Transverse colon (tissue), 4 donors: ENCODE measurements at regions not wholly inside any gene's neighbourhood (a gene's known extent, or its start where the extent isn't known, plus 50 kb on each side); places are given as distances from the start of the nearest gene placed in this dataset.
"Not testable (repeated sequence)": the region's sequence is repeated elsewhere in the genome, so short reads cannot be mapped to it uniquely, and the experiment has no call there.

Experiments used
- DNase-seq: peaks from one replicate; pipeline ENCODE4 v3.0.0-alpha.2; 2019
- H3K27ac ChIP-seq, 4 donors: fragments of 200-600 bp; sonication (generic); 2 replicates each; pipeline ENCODE4 v1.5.1; 2016 to 2018; ENCODE audit warnings: inconsistent platforms in 4 of 4
- H3K27me3 ChIP-seq: fragments of 200-600 bp; sonication (generic); 2 replicates; pipeline ENCODE4 v1.5.1; 2017; ENCODE audit warnings: inconsistent platforms
- H3K36me3 ChIP-seq, 4 donors: fragments of 200-600 bp; sonication (generic); 2 replicates each; pipeline ENCODE4 v1.5.1; 2017 to 2019; ENCODE audit warnings: inconsistent platforms in 4 of 4
- H3K4me1 ChIP-seq, 4 donors: fragments of 200-600 bp; sonication (generic); 2 replicates each; pipeline ENCODE4 v1.5.1; 2017 to 2020; ENCODE audit warnings: inconsistent platforms in 4 of 4
- H3K4me3 ChIP-seq, 4 donors: fragments of 200-600 bp; sonication (generic); 1 replicate in 1 of 4; 2 replicates in 3 of 4; pipeline versions ENCODE4 v1.5.1 to v1.6.1; 2017 to 2019; ENCODE audit warnings: inconsistent platforms in 4 of 4
- H3K9me3 ChIP-seq, 2 donors: fragments of 200-600 bp; sonication (generic); 2 replicates each; pipeline ENCODE4 v1.5.1; 2017 to 2019; ENCODE audit warnings: inconsistent platforms in 2 of 2
- EP300 ChIP-seq: sonication (generic); formaldehyde crosslinking; IDR thresholded peaks from one replicate; pipeline ENCODE4 v1.6.1; 2017; ENCODE audit warnings: antibody characterized with exemption, low read depth
- POLR2A ChIP-seq: fragments of 450-650 bp; IDR thresholded peaks from one replicate; pipeline ENCODE4 v1.6.1; 2016; ENCODE audit warnings: antibody characterized with exemption, mild to moderate bottlenecking, moderate library complexity
- POLR2AphosphoS5 ChIP-seq, 3 donors: sonication (generic); formaldehyde crosslinking; IDR thresholded peaks; one replicate each; pipeline ENCODE4 v1.6.1; 2016; ENCODE audit warnings: antibody characterized with exemption in 3 of 3
- WGBS, 2 donors: methylation state at CpG; one replicate each; pipeline ENCODE4 v1.1.5; 2018; ENCODE audit warnings: low coverage in 1 of 2; 5-methylcytosine and 5-hydroxymethylcytosine counted together
- in situ Hi-C, 4 donors: fragments of 200-750 bp; cut with MboI; loops; one replicate each; pipeline versions ENCODE4 v1.15.0 to v1.15.1; 2017; ENCODE audit warnings: low sequenced_read_pairs in 3 of 4, low pct_ligation_motif_present in 1 of 4, low pct_unique_long_range_greater_than_20kb in 1 of 4
- intact Hi-C: fragments of 100-400 bp; cut with DNase I; formaldehyde crosslinking; loops from one replicate; pipeline ENCODE4 v1.15.1; 2023; ENCODE audit warnings: low total_unique reads
- TF ChIP-seq, protein P1 (sequence below), 5 experiments: fragments of 200-600 bp in 3 of 5; fragments of 450-650 bp in 2 of 5; sonication (generic) in 3 of 5; IDR thresholded peaks; 1 replicate in 2 of 5; 2 replicates in 3 of 5; pipeline ENCODE4 v1.5.1; 2016 to 2017; ENCODE audit warnings: antibody characterized with exemption in 5 of 5, inconsistent platforms in 3 of 5, mild to moderate bottlenecking in 2 of 5, moderate library complexity in 1 of 5

DNA sequence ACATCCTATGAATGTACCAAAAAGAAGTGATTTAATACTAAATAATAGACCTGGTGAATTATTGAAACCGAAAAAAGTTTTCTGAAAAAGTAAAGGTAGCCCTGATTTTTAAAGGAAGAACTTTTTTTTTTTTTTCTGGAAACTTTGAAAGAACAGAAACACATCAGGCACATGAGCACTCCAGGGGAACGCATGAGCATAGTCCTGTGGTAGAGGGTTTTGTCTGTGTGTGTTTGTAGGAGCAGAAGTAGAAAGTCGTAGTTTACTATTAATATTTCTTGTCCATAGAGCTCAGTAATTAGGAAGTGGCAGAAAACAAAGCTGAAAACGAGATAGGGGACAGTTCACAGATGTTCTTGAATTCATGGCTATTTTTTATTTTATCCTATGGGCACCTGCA is 1175.9 kb upstream of the B3GALT2 start:
- 43 to 45% methylated on average over 4 of the region's 4 CpGs for WGBS, 2 donors
- intact Hi-C loops, result no loop called here
- TF ChIP-seq EP300, result no peak
- no peak for TF ChIP-seq POLR2A
- TF ChIP-seq, protein P1, sequence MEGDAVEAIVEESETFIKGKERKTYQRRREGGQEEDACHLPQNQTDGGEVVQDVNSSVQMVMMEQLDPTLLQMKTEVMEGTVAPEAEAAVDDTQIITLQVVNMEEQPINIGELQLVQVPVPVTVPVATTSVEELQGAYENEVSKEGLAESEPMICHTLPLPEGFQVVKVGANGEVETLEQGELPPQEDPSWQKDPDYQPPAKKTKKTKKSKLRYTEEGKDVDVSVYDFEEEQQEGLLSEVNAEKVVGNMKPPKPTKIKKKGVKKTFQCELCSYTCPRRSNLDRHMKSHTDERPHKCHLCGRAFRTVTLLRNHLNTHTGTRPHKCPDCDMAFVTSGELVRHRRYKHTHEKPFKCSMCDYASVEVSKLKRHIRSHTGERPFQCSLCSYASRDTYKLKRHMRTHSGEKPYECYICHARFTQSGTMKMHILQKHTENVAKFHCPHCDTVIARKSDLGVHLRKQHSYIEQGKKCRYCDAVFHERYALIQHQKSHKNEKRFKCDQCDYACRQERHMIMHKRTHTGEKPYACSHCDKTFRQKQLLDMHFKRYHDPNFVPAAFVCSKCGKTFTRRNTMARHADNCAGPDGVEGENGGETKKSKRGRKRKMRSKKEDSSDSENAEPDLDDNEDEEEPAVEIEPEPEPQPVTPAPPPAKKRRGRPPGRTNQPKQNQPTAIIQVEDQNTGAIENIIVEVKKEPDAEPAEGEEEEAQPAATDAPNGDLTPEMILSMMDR (IDR thresholded peaks at IDR 0.05), result no peak
- TF ChIP-seq POLR2AphosphoS5 (IDR thresholded peaks at IDR 0.05), result no peak

DNA sequence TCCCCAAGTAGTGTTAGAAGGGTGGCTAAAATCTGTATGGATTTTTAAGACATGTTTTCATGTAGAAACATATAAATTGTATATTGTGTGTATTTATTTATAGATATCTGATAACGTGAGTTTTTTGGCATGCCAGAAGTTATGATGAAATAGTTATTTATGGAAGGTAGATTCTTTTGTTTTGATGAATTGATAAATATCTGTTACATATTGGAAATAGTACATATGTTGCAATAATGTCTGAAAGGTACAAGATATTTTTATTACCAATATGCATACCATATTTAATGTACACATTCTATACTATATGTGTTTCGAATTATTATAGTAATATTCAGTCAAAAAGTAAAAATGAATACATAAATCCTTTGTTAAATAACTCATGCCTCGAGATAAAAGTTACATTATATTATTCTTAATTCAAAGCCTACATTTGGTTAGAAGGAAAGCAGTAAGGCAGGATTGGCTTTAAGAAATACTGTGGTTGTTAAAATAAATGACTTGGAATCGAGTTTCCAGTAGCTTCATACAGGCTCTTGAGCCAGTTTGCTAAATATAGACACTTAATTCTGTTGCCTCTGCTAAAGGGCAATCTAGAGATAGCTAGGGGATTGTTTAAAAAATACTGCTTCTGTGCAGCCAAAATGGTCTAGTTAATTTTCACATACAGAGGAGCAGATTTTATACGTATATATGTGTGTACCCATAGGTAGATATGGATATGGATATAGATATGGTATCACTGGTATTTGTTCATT is 1175.1 kb upstream of the B3GALT2 start:
- intact Hi-C loops, result no loop called here
- Histone ChIP-seq H3K4me1 (no peaks in the 10 kb centered on the region), H3K36me3 (no peaks in the 10 kb centered on the region), H3K4me3 (no peak overlapping the region), H3K27me3 (no peaks in the 10 kb centered on the region), H3K9me3 (no peaks in the 10 kb centered on the region), H3K27ac (no peak overlapping the region)
- in situ Hi-C loops, result no loop called here
- 46 to 48% methylated on average over 5 of the region's 5 CpGs for WGBS, 2 donors
- TF ChIP-seq, protein P1 (IDR thresholded peaks at IDR 0.05), result no peak
- TF ChIP-seq EP300 (no peak), POLR2A (no peak), POLR2AphosphoS5 (IDR thresholded peaks at IDR 0.05) (no peak)
- no peak for DNase-seq

More for the DNA sequence above, 1175.9 kb upstream of the B3GALT2 start:
- H3K27me3 ChIP-seq, result no peaks in the 10 kb centered on the region
- in situ Hi-C loops, result no loop called here
- H3K4me1 ChIP-seq, result no peaks in the 10 kb centered on the region
- no peak for DNase-seq
- no peaks in the 10 kb centered on the region for H3K36me3 ChIP-seq
- H3K9me3 ChIP-seq, result no peaks in the 10 kb centered on the region
- H3K4me3 ChIP-seq, result no peak overlapping the region
- no peak overlapping the region for H3K27ac ChIP-seq

DNA sequence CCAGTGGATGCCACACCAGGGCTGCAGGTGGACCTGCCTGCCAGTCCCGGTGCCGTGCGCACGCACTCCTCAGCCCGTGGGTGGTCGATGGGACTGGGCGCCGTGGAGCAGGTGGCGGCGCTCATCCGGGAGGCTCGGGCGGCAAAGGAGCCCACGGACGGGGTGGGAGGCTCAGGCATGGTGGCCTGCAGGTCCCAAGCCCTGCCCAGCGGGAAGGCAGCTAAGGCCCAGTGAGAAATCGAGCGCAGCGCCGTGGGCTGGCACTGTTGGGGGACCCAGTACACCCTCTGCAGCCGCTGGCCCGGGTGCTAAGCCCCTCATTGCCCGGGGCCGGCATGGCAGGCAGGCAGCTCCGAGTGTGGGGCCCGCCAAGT is 1171.8 kb upstream of the B3GALT2 start:
- TF ChIP-seq POLR2AphosphoS5 (IDR thresholded peaks at IDR 0.05) (no peak), EP300 (no peak), POLR2A (no peak)
- TF ChIP-seq, protein P1 (IDR thresholded peaks at IDR 0.05), result no peak
- in situ Hi-C loops, result no loop called here
- Histone ChIP-seq H3K4me1 (no peaks in the 10 kb centered on the region), H3K9me3 (no peaks in the 10 kb centered on the region), H3K27me3 (no peaks in the 10 kb centered on the region), H3K36me3 (no peaks in the 10 kb centered on the region), H3K4me3 (no peak overlapping the region), H3K27ac (no peak overlapping the region)
- intact Hi-C loops, result no loop called here
- 96 to 100% methylated on average over 2 to 25 of the region's 26 CpGs for WGBS, 2 donors
- DNase-seq, result no peak

DNA sequence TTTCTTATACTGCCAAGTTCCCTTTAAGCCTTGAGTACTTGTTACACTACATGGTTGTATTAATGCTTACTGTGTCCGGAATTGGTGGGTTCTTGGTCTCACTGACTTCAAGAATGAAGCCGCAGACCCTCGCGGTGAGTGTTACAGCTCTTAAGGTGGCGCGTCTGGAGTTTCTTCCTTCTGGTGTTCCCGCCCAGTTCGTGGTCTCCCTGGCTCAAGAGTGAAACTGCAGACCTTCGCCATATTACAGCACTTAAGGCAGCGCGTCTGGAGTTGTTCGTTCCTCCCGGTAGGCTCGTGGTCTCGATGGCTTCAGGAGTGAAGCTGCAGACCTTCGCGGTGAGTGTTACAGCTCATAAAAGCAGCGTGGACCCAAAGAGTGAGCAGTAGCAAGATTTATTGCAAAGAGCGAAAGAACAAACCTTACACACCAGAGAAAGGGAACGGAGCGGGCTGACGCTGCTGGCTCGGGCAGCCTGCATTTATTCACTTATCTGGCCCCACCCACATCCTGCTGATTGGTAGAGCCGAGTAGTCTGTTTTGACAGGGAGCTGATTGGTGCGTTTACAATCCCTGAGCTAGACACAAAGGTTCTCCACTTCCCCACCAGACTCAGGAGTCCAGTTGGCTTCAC is 1171.3 kb upstream of the B3GALT2 start:
- H3K27ac ChIP-seq, H3K4me1 ChIP-seq, H3K36me3 ChIP-seq, H3K27me3 ChIP-seq, H3K9me3 ChIP-seq, intact Hi-C loops, H3K4me3 ChIP-seq, DNase-seq, in situ Hi-C loops: not testable (repeated sequence)
- WGBS, 2 donors, result 91 to 93% methylated on average over 10 to 25 of the region's 25 CpGs
